ENCODE measurements at regions not wholly inside any gene's neighbourhood (a gene's known extent, or its start where the extent isn't known, plus 50 kb on each side); places are given as distances from the start of the nearest gene placed in this dataset.

DNA sequence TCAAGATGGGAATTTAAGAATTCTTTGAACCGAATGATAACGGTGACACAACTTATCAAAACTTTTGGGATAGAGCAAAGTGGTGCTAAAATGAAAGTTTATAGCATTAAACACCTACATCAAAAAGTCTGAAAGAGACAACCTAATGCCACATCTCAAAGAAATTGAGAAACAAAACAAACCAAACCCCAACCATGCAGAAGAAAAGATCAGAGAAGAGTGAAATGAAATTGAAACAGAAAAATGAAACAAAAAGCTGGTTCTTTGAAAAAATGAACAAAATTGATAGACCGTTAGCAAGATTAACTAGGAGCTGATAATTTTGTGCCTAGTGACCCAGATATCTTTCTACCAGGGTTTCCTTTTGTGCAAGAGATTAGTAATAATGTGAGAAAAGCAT is 248.0 kb upstream of the EYS start:
- DNase-seq (no peak), ATAC-seq (no peak)
- no peak overlapping the region for H3K4me3 Mint-ChIP-seq
- ChIA-PET CTCF (no interaction called here), POLR2A (no interaction called here)
- H3K27me3 Mint-ChIP-seq (ENCODE audit: low read depth) = no peaks in the 10 kb centered on the region
- no peak overlapping the region for H3K27ac Mint-ChIP-seq
- no peaks in the 10 kb centered on the region for H3K4me1 Mint-ChIP-seq (ENCODE audit: low read depth)
- H3K36me3 Mint-ChIP-seq (ENCODE audit: low read depth) = no peaks in the 10 kb centered on the region
- peaks cover 12% of the 10 kb centered on the region for H3K9me3 Mint-ChIP-seq (ENCODE audit: insufficient read depth)

DNA sequence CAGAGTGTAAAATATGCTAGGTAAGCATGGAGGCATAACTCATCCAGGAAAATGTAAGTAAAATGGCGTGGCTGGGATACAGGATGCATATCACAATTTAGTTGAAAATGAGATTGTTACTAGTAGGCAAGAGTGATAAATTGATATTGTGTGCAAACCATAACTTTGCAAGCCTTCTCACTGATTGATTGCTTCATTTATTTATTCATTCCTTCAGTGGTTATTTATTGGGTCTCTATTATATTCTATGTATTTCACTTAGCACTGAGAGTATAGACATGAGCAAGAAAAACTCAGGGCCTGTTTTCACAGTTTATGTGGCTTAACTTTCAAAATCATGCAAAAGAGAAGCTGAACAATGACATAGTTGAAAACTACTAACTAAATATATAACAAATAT is 241.0 kb upstream of the EYS start:
- no peak overlapping the region for H3K4me3 Mint-ChIP-seq
- H3K36me3 Mint-ChIP-seq (ENCODE audit: low read depth) = no peaks in the 10 kb centered on the region
- H3K27ac Mint-ChIP-seq = no peak overlapping the region

DNA sequence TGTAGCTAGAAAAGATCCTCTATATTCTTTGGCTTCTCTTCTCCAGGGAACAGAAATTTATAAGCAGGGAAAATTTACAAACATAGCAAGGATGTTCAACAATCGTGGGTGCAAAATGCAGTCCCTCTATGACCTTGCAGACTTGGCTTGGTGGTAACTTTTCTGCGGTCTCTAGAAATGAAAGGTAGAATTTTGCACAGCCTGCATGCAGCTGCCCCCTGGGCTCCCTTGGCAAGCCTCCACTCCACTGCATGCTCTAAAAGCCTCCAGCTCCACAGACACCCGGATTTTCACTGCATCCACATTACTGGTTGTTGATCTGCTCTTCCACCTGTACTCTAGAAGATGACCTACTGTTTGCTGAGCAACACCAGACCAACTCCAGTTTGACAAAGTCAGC is 236.5 kb upstream of the EYS start:
- H3K4me3 Mint-ChIP-seq = no peak overlapping the region
- CTCF ChIA-PET = no interaction called here
- DNase-seq (no peak), ATAC-seq (no peak)
- no peaks in the 10 kb centered on the region for H3K4me1 Mint-ChIP-seq (ENCODE audit: low read depth)
- POLR2A ChIA-PET = no interaction called here
- H3K9me3 Mint-ChIP-seq (ENCODE audit: insufficient read depth) = no peaks in the 10 kb centered on the region
- no peak overlapping the region for H3K27ac Mint-ChIP-seq
- no peaks in the 10 kb centered on the region for H3K27me3 Mint-ChIP-seq (ENCODE audit: low read depth)
- H3K36me3 Mint-ChIP-seq (ENCODE audit: low read depth) = no peaks in the 10 kb centered on the region

More for the DNA sequence above, 241.0 kb upstream of the EYS start:
- CTCF ChIA-PET = no interaction called here
- POLR2A ChIA-PET = no interaction called here
- H3K4me1 Mint-ChIP-seq (ENCODE audit: low read depth) = no peaks in the 10 kb centered on the region
- no peak for DNase-seq
- no peaks in the 10 kb centered on the region for H3K27me3 Mint-ChIP-seq (ENCODE audit: low read depth)
- H3K9me3 Mint-ChIP-seq (ENCODE audit: insufficient read depth) = peaks cover 8% of the 10 kb centered on the region
- no peak for ATAC-seq

DNA sequence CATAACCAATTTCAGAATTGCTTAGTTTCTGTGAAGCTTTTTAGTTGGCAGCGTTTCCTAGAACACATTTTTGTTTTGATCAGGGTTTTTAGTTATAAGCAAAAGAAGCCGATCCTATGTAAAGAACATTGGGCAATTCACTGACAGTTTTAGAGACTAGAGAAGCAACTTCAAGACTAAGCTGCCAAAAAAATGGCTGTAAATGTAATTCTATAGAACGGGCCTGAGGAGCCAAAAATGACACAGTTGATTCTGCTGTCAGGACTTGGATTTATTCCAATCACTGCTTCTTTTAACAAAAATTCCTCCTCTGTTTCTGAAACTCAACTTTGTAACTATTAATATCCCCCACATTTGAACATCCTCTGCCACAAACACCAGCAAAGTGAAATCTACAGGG is 236.0 kb upstream of the EYS start:
- Mint-ChIP-seq H3K36me3 (ENCODE audit: low read depth) (no peaks in the 10 kb centered on the region), H3K27ac (no peak overlapping the region), H3K27me3 (ENCODE audit: low read depth) (no peaks in the 10 kb centered on the region), H3K4me3 (no peak overlapping the region), H3K9me3 (ENCODE audit: insufficient read depth) (peaks cover 2% of the 10 kb centered on the region), H3K4me1 (ENCODE audit: low read depth) (no peaks in the 10 kb centered on the region)
- DNase-seq (no peak), ATAC-seq (no peak)
- ChIA-PET POLR2A (no interaction called here), CTCF (no interaction called here)

DNA sequence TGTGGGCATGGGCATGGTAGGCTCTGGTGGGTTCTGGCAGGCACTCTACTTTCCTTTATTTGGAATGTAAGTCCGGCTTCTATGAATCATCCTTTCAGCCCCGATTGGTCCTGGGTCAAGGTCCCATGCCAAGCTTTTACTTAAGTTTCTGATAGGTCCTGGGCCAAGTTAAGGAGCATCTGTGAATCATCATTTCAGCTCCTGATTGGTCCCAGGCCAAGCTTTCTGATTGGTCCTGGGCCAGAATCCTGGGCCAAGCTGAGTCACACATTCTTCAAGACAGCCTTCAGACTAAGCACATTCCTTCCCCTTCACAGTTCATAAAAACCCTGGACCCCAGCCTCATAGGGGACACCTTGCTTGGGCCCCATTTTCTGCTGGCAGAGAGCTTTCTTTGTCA is 231.0 kb upstream of the EYS start:
- H3K4me3 Mint-ChIP-seq = no peak overlapping the region
- DNase-seq (no peak), ATAC-seq (no peak)
- ChIA-PET CTCF (no interaction called here), POLR2A (no interaction called here)
- H3K27ac Mint-ChIP-seq = no peak overlapping the region
- no peaks in the 10 kb centered on the region for H3K27me3 Mint-ChIP-seq (ENCODE audit: low read depth)
- peaks cover 18% of the 10 kb centered on the region for H3K9me3 Mint-ChIP-seq (ENCODE audit: insufficient read depth)
- no peaks in the 10 kb centered on the region for H3K4me1 Mint-ChIP-seq (ENCODE audit: low read depth)
- H3K36me3 Mint-ChIP-seq (ENCODE audit: low read depth) = no peaks in the 10 kb centered on the region

DNA sequence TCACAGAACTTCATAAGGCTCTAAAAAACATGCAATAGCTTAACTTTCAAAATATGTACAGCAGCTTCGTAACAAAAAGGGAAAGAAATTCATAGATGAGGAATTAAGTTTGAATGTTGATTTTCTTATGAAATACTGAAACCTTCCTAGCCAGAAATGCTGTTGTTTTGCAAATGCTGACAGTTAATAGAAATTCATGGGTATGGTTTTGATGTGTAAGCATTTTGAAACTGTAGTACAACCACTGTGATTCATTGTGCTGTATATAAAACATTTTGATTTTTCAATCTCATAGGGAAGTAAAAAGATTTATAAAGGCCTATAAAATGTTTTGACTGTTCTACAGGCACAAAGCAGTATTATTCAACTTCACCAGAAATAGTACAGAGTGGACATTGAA is 228.4 kb upstream of the EYS start:
- H3K4me1 Mint-ChIP-seq (ENCODE audit: low read depth) = no peaks in the 10 kb centered on the region
- H3K27me3 Mint-ChIP-seq (ENCODE audit: low read depth) = no peaks in the 10 kb centered on the region
- DNase-seq (no peak), ATAC-seq (no peak)
- no peak overlapping the region for H3K27ac Mint-ChIP-seq
- peaks cover 18% of the 10 kb centered on the region for H3K9me3 Mint-ChIP-seq (ENCODE audit: insufficient read depth)
- POLR2A ChIA-PET = no interaction called here
- CTCF ChIA-PET = no interaction called here
- H3K36me3 Mint-ChIP-seq (ENCODE audit: low read depth) = no peaks in the 10 kb centered on the region
- no peak overlapping the region for H3K4me3 Mint-ChIP-seq

DNA sequence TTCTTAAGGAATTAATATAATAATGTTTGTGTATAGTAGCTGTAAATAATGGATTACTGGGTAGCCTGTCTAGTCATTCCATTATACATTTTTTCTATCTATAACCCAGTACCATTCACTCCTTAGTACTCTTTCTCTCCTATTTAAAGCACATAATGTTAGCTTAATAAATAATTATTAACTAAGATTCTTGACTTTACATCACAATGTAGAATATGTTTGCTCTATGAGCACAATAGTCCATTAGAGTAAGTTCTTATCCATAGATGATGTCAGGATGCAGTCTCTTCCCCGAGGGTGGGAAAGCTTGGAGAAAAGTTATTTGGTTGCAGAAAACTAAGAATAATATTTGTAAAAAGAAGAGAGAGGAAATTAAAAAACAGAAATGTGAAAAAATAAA is 226.4 kb upstream of the EYS start:
- ATAC-seq = no peak

DNA sequence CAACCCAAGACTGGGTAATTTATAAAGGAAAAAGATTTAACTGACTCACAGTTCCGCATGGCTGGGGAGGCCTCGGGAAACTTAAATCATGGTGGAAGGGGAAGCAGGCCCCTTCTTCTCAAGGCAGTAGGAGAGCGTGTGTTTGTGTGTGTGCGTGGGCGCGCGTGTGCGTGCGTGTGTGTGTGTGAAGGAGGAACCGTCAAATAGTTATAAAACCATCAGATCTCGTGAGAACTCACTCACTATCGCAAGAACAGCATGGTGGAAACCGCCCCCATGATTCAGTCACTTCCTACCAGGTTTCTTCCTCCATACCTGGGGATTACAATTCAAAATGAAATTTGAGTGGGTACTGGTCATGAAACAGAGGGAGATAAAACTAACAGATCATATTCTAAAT is 220.1 kb upstream of the EYS start:
- H3K9me3 Mint-ChIP-seq (ENCODE audit: insufficient read depth) = peaks cover 9% of the 10 kb centered on the region
- no peak overlapping the region for H3K27ac Mint-ChIP-seq
- no peaks in the 10 kb centered on the region for H3K4me1 Mint-ChIP-seq (ENCODE audit: low read depth)
- ChIA-PET POLR2A (no interaction called here), CTCF (no interaction called here)
- no peak for ATAC-seq
- H3K4me3 Mint-ChIP-seq = no peak overlapping the region
- no peaks in the 10 kb centered on the region for H3K36me3 Mint-ChIP-seq (ENCODE audit: low read depth)
- no peaks in the 10 kb centered on the region for H3K27me3 Mint-ChIP-seq (ENCODE audit: low read depth)
- DNase-seq = no peak

More for the DNA sequence above, 226.4 kb upstream of the EYS start:
- no peak overlapping the region for H3K4me3 Mint-ChIP-seq
- POLR2A ChIA-PET = no interaction called here
- H3K36me3 Mint-ChIP-seq (ENCODE audit: low read depth) = no peaks in the 10 kb centered on the region
- H3K4me1 Mint-ChIP-seq (ENCODE audit: low read depth) = no peaks in the 10 kb centered on the region
- no peak overlapping the region for H3K27ac Mint-ChIP-seq
- DNase-seq = no peak
- peaks cover 21% of the 10 kb centered on the region for H3K9me3 Mint-ChIP-seq (ENCODE audit: insufficient read depth)
- no peaks in the 10 kb centered on the region for H3K27me3 Mint-ChIP-seq (ENCODE audit: low read depth)
- CTCF ChIA-PET = no interaction called here

DNA sequence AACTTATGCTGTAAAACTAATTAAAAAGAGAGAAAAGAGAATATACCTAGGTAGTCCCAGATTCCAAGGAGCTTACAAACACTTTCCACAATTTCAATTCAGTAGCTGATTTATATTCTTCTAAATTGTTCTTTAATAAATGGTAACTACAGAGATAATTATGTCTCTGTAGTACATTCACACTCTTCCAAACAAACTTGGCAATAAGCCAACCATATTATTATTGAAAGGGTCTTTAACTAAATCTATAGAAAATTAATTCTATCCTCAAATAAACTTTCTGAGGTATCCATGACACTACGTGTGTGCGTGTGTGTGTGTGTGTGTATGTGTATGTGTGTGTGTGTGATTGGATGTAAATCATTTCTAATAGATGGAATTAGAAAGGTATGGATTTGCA is 217.4 kb upstream of the EYS start:
- POLR2A ChIA-PET = no interaction called here
- H3K36me3 Mint-ChIP-seq (ENCODE audit: low read depth) = no peaks in the 10 kb centered on the region
- H3K27ac Mint-ChIP-seq = no peak overlapping the region
- no peak overlapping the region for H3K4me3 Mint-ChIP-seq
- H3K9me3 Mint-ChIP-seq (ENCODE audit: insufficient read depth) = peaks cover 9% of the 10 kb centered on the region
- ATAC-seq = no peak
- CTCF ChIA-PET = no interaction called here
- H3K27me3 Mint-ChIP-seq (ENCODE audit: low read depth) = no peaks in the 10 kb centered on the region
- no peak for DNase-seq
- H3K4me1 Mint-ChIP-seq (ENCODE audit: low read depth) = no peaks in the 10 kb centered on the region

DNA sequence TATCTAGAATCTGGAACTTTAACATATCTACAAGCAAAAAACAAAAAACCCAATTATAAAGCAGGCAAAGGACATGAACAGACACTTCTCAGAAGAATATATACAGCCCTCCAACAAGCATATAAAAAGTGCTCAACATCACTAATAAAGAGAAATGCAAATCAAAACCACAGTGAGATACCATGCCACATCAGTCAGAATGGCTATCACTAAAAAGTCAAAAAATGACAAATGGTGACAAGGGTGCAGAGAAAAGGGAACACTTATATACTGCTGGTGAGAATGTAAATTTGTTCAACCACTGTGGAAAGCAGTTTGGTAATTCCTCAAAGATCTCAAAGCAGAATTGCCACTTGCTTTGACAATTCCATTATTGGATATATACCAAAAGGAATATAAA is 215.0 kb upstream of the EYS start:
- no peaks in the 10 kb centered on the region for H3K36me3 Mint-ChIP-seq (ENCODE audit: low read depth)
- H3K27me3 Mint-ChIP-seq (ENCODE audit: low read depth) = no peaks in the 10 kb centered on the region
- ATAC-seq (no peak), DNase-seq (no peak)
- CTCF ChIA-PET = no interaction called here
- H3K27ac Mint-ChIP-seq = no peak overlapping the region
- no peaks in the 10 kb centered on the region for H3K4me1 Mint-ChIP-seq (ENCODE audit: low read depth)
- H3K4me3 Mint-ChIP-seq = no peak overlapping the region
- H3K9me3 Mint-ChIP-seq (ENCODE audit: insufficient read depth) = peaks cover 6% of the 10 kb centered on the region
- POLR2A ChIA-PET = no interaction called here

DNA sequence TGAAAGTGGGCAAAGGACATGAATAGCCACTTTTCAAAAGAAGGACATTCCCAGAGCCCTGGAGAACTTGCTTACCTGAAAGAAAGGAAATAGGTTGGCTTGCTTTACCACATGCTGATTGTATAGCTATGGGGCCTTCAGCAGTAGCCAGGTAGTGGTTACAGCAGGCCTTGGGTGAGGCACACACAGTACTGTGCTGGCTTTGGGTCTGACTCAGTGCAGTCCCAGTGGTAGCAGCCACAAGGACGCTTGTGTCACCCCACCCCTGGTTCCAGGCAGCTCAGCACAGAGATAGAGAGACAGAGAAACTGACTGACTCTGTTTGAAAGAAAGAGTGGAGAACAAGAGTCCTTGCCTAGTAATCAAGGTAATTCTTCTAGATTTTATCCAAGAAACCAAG is 201.0 kb upstream of the EYS start:
- H3K36me3 Mint-ChIP-seq (ENCODE audit: low read depth) = no peaks in the 10 kb centered on the region
- no peaks in the 10 kb centered on the region for H3K27me3 Mint-ChIP-seq (ENCODE audit: low read depth)
- CTCF ChIA-PET = no interaction called here

DNA sequence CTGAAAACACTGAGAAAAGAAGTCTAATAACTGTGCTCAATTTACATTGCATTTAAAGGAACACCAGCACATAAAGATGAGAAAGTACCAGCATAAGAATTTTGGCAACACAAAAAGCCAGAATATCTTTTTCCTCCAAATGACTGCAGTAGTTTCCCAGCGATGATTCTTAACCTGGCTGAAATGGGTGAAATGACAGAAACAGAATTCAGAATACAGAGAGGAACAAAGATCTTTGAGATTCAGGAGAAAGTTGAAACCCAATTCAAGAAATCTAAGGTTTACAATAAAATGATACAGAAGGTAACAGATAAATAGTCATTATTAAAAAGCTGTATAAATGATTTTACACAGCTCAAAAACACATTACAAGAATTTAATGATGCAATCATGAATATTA is 197.0 kb upstream of the EYS start:
- H3K36me3 Mint-ChIP-seq (ENCODE audit: low read depth) = no peaks in the 10 kb centered on the region
- no peak overlapping the region for H3K4me3 Mint-ChIP-seq

More for the DNA sequence above, 201.0 kb upstream of the EYS start:
- Mint-ChIP-seq H3K9me3 (ENCODE audit: insufficient read depth) (peaks cover 8% of the 10 kb centered on the region), H3K27ac (no peak overlapping the region), H3K4me3 (no peak overlapping the region), H3K4me1 (ENCODE audit: low read depth) (no peaks in the 10 kb centered on the region)
- DNase-seq (no peak), ATAC-seq (no peak)
- POLR2A ChIA-PET = no interaction called here

DNA sequence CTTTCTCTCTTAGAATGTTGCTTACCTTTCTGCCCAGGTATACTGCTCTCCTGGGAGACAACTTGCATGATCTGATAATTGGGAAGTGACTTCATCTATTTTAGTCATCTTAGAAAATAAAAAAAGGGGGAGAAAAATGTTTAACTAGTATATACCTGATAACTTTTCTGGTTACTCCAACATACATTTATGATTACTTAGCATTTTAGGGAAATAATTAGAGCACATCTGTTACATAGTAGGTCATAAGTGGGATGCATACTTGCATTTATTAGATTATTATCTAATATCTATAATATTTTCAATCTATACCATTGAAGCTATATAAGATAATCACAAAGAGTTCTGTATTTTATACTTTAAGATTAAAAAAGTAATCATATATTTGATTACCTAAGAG is 193.9 kb upstream of the EYS start:
- H3K4me3 Mint-ChIP-seq = no peak overlapping the region
- ChIA-PET POLR2A (no interaction called here), CTCF (no interaction called here)
- no peaks in the 10 kb centered on the region for H3K27me3 Mint-ChIP-seq (ENCODE audit: low read depth)
- no peak overlapping the region for H3K27ac Mint-ChIP-seq
- no peaks in the 10 kb centered on the region for H3K4me1 Mint-ChIP-seq (ENCODE audit: low read depth)
- H3K36me3 Mint-ChIP-seq (ENCODE audit: low read depth) = no peaks in the 10 kb centered on the region
- no peak for DNase-seq
- H3K9me3 Mint-ChIP-seq (ENCODE audit: insufficient read depth) = peaks cover 17% of the 10 kb centered on the region
- ATAC-seq = no peak

More for the DNA sequence above, 197.0 kb upstream of the EYS start:
- Mint-ChIP-seq H3K27ac (no peak overlapping the region), H3K27me3 (ENCODE audit: low read depth) (no peaks in the 10 kb centered on the region), H3K9me3 (ENCODE audit: insufficient read depth) (peaks cover 7% of the 10 kb centered on the region), H3K4me1 (ENCODE audit: low read depth) (no peaks in the 10 kb centered on the region)
- ChIA-PET POLR2A (no interaction called here), CTCF (no interaction called here)
- no peak for ATAC-seq
- DNase-seq = no peak

DNA sequence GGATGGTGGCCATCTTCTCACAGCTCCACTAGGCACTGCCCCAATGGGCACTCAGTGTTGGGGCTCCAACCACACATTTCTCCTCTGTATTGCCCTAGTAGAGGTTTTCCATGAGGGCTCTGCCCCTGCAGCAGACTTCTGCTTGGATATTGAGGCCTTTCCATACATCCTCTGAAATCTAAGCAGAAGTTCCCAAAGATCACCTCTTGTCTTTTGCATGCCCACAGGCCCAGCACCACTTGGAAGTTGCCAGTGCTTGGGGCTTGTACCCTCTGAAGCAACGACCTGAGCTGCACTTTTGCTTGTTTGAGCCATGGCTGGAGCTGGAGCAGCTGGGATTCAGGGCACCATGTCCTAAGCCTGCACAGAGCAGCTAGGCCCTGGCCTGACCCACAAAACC is 189.1 kb upstream of the EYS start:
- POLR2A ChIA-PET = no interaction called here
- Mint-ChIP-seq H3K36me3 (ENCODE audit: low read depth) (no peaks in the 10 kb centered on the region), H3K9me3 (ENCODE audit: insufficient read depth) (peaks cover 17% of the 10 kb centered on the region), H3K4me3 (no peak overlapping the region), H3K27ac (no peak overlapping the region), H3K27me3 (ENCODE audit: low read depth) (no peaks in the 10 kb centered on the region), H3K4me1 (ENCODE audit: low read depth) (no peaks in the 10 kb centered on the region)
- DNase-seq (no peak), ATAC-seq (no peak)
- CTCF ChIA-PET = no interaction called here
